ENCODE measurements at regions not wholly inside any gene's neighbourhood (a gene's known extent, or its start where the extent isn't known, plus 50 kb on each side); places are given as distances from the start of the nearest gene placed in this dataset.

GRCh38 chr2:236719192-236719635 lies 149.6 kb downstream of the ACKR3 start:
- no peaks in the 10 kb centered on the region for H3K9me3 Mint-ChIP-seq
- intact Hi-C loops (cut with micrococcal nuclease), result no loop called here
- H3K27ac Mint-ChIP-seq, result no peak overlapping the region
- POLR2A ChIA-PET, result interaction anchor here (0.8 kb wide), 1 partner anchor 64 kb away, joined by 3 read pairs; no protein-coding TSS in a partner anchor
- no peaks in the 10 kb centered on the region for H3K36me3 Mint-ChIP-seq
- peaks cover 13% of the 10 kb centered on the region for H3K27me3 Mint-ChIP-seq
- DNase-seq, result no peak
- H3K4me1 Mint-ChIP-seq (ENCODE audit: low read depth), result no peaks in the 10 kb centered on the region
- no peak overlapping the region for H3K4me3 Mint-ChIP-seq
- CTCF ChIA-PET, result interaction anchor here (1.1 kb wide), 1 partner anchor 9 kb away, joined by 3 read pairs; no protein-coding TSS in a partner anchor

- no peak overlapping the region for H3K27ac Mint-ChIP-seq
- H3K9me3 Mint-ChIP-seq, result no peaks in the 10 kb centered on the region
- intact Hi-C loops (cut with micrococcal nuclease), result no loop called here
- no peak for DNase-seq
- no peaks in the 10 kb centered on the region for H3K4me1 Mint-ChIP-seq (ENCODE audit: low read depth)
- POLR2A ChIA-PET, result no interaction called here
- H3K4me3 Mint-ChIP-seq, result no peak overlapping the region
- H3K36me3 Mint-ChIP-seq, result no peaks in the 10 kb centered on the region
- peaks cover 8% of the 10 kb centered on the region for H3K27me3 Mint-ChIP-seq
- CTCF ChIA-PET, result no interaction called here
Observed at GRCh38 chr2:236720974-236721540, 151.4 kb downstream of the ACKR3 start.

DNA sequence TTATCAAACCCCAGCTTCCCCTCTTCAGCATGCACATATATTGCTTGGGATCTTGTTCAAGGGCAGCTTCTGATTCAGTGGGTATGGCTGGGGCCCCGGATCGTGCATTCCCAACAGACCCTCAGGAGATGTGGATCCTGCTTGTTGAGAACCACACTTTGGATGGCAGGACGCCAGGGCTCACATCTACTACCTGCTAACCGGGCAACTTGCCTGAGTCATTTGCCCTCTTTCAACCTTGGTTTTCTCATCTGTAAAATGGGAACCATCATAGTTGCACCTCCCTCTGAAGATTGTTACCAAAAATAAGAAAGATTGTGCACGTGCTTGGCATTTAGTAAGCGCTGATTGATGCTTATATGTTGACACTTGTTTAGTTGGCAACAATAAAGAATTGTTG lies 154.6 kb downstream of the ACKR3 start:
- Mint-ChIP-seq H3K27me3 (peaks cover 2% of the 10 kb centered on the region), H3K27ac (no peak overlapping the region), H3K9me3 (no peaks in the 10 kb centered on the region), H3K4me1 (ENCODE audit: low read depth) (no peaks in the 10 kb centered on the region), H3K4me3 (no peak overlapping the region), H3K36me3 (no peaks in the 10 kb centered on the region)
- ChIA-PET POLR2A (no interaction called here), CTCF (no interaction called here)
- DNase-seq, result no peak
- intact Hi-C loops (cut with micrococcal nuclease), result no loop called here

DNA sequence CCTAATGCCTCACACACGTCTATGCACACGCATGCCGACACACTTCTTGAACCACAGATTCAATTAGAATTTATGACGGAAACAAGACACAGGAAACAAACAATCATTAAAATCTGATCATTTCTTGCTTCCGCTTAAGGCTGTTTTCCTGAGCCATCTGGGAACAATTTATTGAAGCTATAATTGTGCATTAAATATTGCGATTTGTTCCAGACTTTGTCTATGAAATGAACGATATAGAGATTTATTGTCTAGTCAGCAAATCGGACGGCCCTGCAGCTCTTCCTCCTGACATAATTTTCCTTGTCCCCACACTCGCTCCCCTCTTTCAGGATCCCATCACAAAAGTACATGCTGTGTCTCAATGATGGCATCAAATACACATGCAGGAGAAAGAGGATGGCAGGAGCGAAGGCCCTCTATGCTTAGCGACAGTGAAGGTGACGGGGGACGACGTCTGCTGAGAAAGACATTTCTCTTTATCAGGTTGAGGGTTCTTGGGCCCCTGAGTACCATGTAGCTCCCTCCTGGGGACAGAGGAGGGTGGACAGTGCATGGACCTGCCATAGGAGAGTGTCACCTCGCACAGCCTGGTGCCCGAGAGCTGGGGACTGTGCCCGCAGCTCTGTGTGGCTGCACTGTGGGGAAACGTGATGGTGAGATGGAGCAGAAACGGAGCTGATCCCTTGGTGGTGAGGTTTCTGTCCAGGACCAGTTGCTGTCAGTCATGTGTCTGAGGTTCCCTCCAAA lies 157.3 kb downstream of the ACKR3 start:
- intact Hi-C loops (cut with micrococcal nuclease), result no loop called here
- no peak for DNase-seq
- H3K27me3 Mint-ChIP-seq, result peaks cover 2% of the 10 kb centered on the region
- H3K9me3 Mint-ChIP-seq, result no peaks in the 10 kb centered on the region
- POLR2A ChIA-PET, result no interaction called here
- CTCF ChIA-PET, result no interaction called here
- no peak overlapping the region for H3K27ac Mint-ChIP-seq
- no peak overlapping the region for H3K4me3 Mint-ChIP-seq
- H3K36me3 Mint-ChIP-seq, result no peaks in the 10 kb centered on the region
- H3K4me1 Mint-ChIP-seq (ENCODE audit: low read depth), result no peaks in the 10 kb centered on the region

DNA sequence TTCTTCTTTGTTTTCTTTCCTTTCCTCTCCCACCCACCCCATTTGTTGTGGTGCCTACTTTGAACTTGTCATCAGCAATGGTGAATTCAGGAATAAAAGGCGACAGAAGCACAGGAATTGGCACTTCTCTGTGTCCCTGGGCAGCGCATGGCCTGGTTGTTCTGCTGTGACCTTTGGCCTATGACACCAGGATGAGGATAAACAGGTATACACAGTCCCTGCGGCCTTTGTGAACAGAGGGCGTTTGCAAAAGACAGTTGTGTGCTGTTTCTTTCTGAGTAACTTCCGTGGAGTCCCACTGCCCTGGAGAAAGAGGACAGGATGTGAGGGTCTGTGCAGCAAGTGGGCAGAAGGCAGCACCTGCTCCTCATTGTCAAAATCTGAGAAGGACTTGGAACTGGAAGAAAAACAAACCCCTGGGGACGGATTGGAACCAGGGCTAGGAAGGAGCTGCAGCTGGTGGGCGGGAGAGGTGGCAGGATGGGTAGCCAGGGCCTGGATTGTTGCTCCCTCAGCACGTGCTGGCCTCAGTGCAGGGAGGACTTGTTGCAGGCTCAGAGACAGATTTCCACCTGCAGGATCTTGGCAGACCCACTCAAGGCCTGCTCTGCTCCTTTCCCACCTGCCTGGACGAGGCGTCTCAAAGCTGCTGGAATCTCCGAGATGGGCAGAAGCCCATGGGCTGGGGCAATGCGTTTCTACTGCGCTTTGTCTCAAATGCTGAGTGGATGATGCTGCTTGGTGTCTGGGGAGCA lies 159.5 kb downstream of the ACKR3 start:
- CTCF ChIA-PET, result interaction anchor here (0.8 kb wide), 1 partner anchor 41 kb away, joined by 4 read pairs; no protein-coding TSS in a partner anchor
- Mint-ChIP-seq H3K4me1 (ENCODE audit: low read depth) (no peaks in the 10 kb centered on the region), H3K4me3 (no peak overlapping the region), H3K27me3 (peaks cover 6% of the 10 kb centered on the region), H3K27ac (no peak overlapping the region), H3K36me3 (no peaks in the 10 kb centered on the region), H3K9me3 (no peaks in the 10 kb centered on the region)
- POLR2A ChIA-PET, result no interaction called here
- intact Hi-C loops (cut with micrococcal nuclease), result no loop called here
- no peak for DNase-seq

DNA sequence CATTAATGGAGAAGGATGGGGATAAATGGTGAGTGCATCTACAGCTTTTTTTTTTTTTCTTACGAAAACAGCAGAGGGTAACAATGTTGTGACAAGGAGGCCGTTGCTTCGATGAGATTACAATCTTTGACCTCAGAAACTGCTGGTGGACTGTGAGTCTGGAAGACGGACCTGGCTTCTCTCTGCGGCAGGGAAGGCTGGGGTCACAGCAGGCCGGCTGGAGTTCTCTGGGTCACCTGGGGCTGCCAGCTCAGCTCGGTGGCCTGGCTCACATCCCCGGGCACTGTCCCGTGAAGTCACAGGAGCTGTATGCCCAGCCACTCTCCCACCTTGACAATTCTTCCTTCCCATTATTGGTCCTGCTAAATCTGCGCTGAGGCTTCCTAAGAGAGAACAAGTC lies 160.8 kb downstream of the ACKR3 start:
- DNase-seq, result no peak
- Mint-ChIP-seq H3K4me1 (ENCODE audit: low read depth) (no peaks in the 10 kb centered on the region), H3K9me3 (no peaks in the 10 kb centered on the region), H3K27me3 (peaks cover 3% of the 10 kb centered on the region), H3K36me3 (no peaks in the 10 kb centered on the region), H3K27ac (no peak overlapping the region), H3K4me3 (no peak overlapping the region)
- CTCF ChIA-PET, result no interaction called here
- POLR2A ChIA-PET, result no interaction called here
- intact Hi-C loops (cut with micrococcal nuclease), result loop anchor here (10.0 kb wide), 1 partner anchor 1026 kb away; no protein-coding TSS in a partner anchor

DNA sequence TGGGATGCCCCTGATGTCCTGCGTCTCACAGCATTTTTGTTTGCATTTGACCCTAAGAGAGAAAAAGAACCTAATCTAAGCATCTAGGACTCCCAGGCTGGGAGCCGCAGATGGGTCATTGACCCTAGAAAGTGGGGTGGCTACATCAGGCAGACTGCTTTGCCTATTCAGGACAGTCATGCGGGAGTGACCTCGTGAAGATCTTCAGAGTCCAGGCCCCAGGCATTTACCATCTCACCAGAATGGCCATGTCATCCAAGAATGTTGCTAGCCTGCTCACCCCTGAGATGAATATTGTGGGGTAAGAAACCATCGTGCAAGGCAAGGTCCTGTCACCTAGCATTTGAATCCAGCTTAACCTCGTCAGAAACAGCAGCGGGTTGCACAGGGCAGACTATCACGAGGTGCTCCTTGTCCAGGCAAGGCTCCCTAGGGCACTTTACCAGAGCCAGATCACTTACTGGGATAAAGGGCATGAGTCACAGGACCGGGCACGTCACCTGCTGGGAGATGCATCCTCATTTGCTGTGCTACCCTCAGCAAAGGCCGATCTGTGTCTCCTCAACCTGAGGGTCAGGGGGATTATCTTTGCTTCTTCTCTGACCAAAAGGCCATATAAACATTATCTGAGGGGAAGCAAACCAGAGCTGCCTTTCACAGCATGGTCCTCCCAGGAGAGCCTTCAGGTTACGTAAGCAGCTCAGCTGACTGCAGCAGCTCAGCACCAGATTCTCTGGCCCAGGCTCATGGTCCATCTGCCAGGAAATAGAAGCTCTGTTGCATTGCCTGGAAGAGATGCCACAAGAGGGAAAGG lies 162.3 kb downstream of the ACKR3 start:
- Mint-ChIP-seq H3K27ac (no peak overlapping the region), H3K4me1 (ENCODE audit: low read depth) (no peaks in the 10 kb centered on the region), H3K9me3 (no peaks in the 10 kb centered on the region), H3K36me3 (no peaks in the 10 kb centered on the region), H3K27me3 (peaks cover 8% of the 10 kb centered on the region), H3K4me3 (no peak overlapping the region)
- no peak for DNase-seq
- ChIA-PET POLR2A (no interaction called here), CTCF (no interaction called here)
- intact Hi-C loops (cut with micrococcal nuclease), result loop anchor here (10.0 kb wide), 1 partner anchor 1027 kb away; no protein-coding TSS in a partner anchor

DNA sequence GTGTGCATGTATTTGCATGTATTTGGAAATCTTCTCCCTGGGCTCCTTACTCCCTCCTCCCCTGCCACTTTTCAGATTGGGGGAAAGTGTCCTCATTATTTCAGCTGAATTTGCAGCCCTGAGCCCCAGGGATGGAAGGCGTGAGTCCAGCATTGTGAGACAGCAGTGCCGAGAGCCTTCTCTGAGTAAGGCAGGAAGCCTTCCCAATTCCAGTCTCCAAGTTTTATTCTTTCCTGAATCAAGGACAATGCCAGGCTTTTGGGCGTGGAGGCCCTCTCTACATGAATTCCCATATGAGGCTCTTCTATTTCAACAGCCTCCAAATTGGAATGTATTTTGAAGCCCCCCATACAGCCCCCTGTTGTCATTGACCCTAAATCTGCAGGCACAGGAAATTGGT lies 163.5 kb downstream of the ACKR3 start:
- Mint-ChIP-seq H3K9me3 (no peaks in the 10 kb centered on the region), H3K27me3 (peaks cover 8% of the 10 kb centered on the region), H3K4me1 (ENCODE audit: low read depth) (no peaks in the 10 kb centered on the region), H3K27ac (no peak overlapping the region), H3K36me3 (no peaks in the 10 kb centered on the region), H3K4me3 (no peak overlapping the region)
- ChIA-PET CTCF (no interaction called here), POLR2A (no interaction called here)
- DNase-seq, result no peak
- intact Hi-C loops (cut with micrococcal nuclease), result loop anchor here (10.0 kb wide), 1 partner anchor 1028 kb away; no protein-coding TSS in a partner anchor

DNA sequence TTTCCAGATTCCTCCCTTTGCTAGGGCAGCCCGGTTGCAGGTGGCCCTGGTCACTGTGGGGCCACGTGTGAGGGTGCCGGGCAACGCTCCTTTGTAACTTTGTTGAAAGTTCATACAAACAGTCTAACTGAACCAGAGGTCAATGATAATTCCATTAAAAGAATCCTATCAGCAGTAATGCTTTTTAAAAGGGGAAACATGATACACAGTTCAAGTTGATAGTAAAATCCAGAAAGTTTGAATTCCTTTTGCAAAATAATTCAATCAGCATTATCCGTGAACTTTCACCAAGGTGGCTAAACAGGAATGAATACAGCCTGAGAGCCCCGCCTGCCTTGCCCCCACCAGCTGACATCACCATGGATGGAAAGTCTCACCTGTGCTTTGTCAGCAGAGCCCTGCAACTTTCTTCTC lies 166.2 kb downstream of the ACKR3 start:
- Mint-ChIP-seq H3K27ac (no peak overlapping the region), H3K36me3 (no peaks in the 10 kb centered on the region), H3K4me3 (no peak overlapping the region), H3K9me3 (no peaks in the 10 kb centered on the region), H3K4me1 (ENCODE audit: low read depth) (no peaks in the 10 kb centered on the region), H3K27me3 (peaks cover 8% of the 10 kb centered on the region)
- intact Hi-C loops (cut with micrococcal nuclease), result loop anchor here (10.0 kb wide), 1 partner anchor 1031 kb away; no protein-coding TSS in a partner anchor
- ChIA-PET CTCF (no interaction called here), POLR2A (no interaction called here)
- DNase-seq, result no peak

GRCh38 chr2:236738030-236738429 lies 168.4 kb downstream of the ACKR3 start:
- Mint-ChIP-seq H3K27ac (no peak overlapping the region), H3K9me3 (no peaks in the 10 kb centered on the region), H3K4me3 (no peak overlapping the region), H3K4me1 (ENCODE audit: low read depth) (no peaks in the 10 kb centered on the region), H3K36me3 (no peaks in the 10 kb centered on the region), H3K27me3 (peaks cover 8% of the 10 kb centered on the region)
- DNase-seq, result no peak
- POLR2A ChIA-PET, result no interaction called here
- CTCF ChIA-PET, result interaction anchor here (0.6 kb wide), 1 partner anchor 143 kb away, joined by 3 read pairs; no protein-coding TSS in a partner anchor
- intact Hi-C loops (cut with micrococcal nuclease), result loop anchor here (10.0 kb wide), 1 partner anchor 1033 kb away; no protein-coding TSS in a partner anchor

DNA sequence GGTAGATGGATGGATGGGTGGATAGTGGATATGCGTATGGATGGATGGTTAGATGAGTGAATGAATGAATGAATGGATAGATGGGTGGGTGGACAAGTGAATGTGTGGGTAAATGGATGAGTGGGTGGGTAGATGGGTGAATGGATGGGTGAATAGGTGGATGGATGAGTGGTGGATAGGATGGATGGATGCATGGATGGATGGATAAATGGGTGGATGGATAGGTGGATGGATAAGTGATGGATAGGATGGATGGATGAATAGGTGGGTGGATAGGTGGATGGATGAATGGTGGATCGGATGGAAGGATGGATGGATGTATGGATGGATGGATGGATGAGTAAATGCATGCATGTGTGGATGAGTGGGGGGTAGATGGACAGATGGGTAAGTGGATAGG lies 169.3 kb downstream of the ACKR3 start:
- peaks cover 7% of the 10 kb centered on the region for H3K27me3 Mint-ChIP-seq
- H3K4me1 Mint-ChIP-seq (ENCODE audit: low read depth), result no peaks in the 10 kb centered on the region
- no peak overlapping the region for H3K4me3 Mint-ChIP-seq
- ChIA-PET CTCF (no interaction called here), POLR2A (no interaction called here)
- no peaks in the 10 kb centered on the region for H3K9me3 Mint-ChIP-seq
- H3K36me3 Mint-ChIP-seq, result no peaks in the 10 kb centered on the region
- intact Hi-C loops (cut with micrococcal nuclease), result loop anchor here (10.0 kb wide), 1 partner anchor 1034 kb away; no protein-coding TSS in a partner anchor
- DNase-seq, result no peak
- H3K27ac Mint-ChIP-seq, result no peak overlapping the region

DNA sequence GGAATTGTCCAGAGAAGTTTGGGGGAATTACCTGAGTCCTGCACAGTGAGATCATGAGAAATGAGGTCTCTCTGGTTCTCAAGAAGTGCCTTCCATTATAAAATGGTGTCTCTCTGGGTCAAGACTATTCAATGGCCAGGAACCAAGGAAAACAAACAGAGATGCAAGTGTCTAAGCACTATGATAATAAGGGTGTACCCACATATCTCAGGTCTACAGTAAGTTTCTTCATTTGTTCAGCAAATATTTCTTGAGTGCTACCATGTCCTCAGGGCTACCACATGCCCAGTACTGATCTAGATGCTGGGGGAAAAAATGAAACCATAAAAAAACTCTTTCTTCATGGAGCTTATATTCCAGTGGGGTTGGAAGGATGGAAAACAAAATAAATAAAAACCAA lies 170.0 kb downstream of the ACKR3 start:
- CTCF ChIA-PET, result no interaction called here
- no peak overlapping the region for H3K4me3 Mint-ChIP-seq

More for the DNA sequence above, 170.0 kb downstream of the ACKR3 start:
- POLR2A ChIA-PET, result no interaction called here
- peaks cover 5% of the 10 kb centered on the region for H3K27me3 Mint-ChIP-seq
- H3K4me1 Mint-ChIP-seq (ENCODE audit: low read depth), result no peaks in the 10 kb centered on the region
- intact Hi-C loops (cut with micrococcal nuclease), result loop anchor here (10.0 kb wide), 1 partner anchor 1035 kb away; no protein-coding TSS in a partner anchor
- H3K27ac Mint-ChIP-seq, result no peak overlapping the region
- H3K9me3 Mint-ChIP-seq, result no peaks in the 10 kb centered on the region
- H3K36me3 Mint-ChIP-seq, result no peaks in the 10 kb centered on the region
- no peak for DNase-seq
